Cardiac muscle cell (in vitro differentiated cells and primary cell): ENCODE measurements at regions not wholly inside any gene's neighbourhood (a gene's known extent, or its start where the extent isn't known, plus 50 kb on each side); places are given as distances from the start of the nearest gene placed in this dataset.
"Not testable (repeated sequence)": the region's sequence is repeated elsewhere in the genome, so short reads cannot be mapped to it uniquely, and the experiment has no call there.

Experiments used
- DNase-seq, 2 donors: peaks; one replicate each; pipeline versions ENCODE4 v3.0.0 to v3.0.0-alpha.2; 2010 to 2017; ENCODE audit warnings: low read depth in 1 of 2, low spot score in 1 of 2
- H3K27ac ChIP-seq: fragments of 200-600 bp; sonication (generic); 2 replicates; pipeline ENCODE4 v1.5.1; 2016
- H3K27me3 ChIP-seq: fragments of 200-600 bp; sonication (generic); 2 replicates; pipeline ENCODE4 v1.6.0; 2016; ENCODE audit warnings: control low read depth
- H3K36me3 ChIP-seq: fragments of 200-600 bp; sonication (generic); 2 replicates; pipeline ENCODE4 v1.5.1; 2016; ENCODE audit warnings: control low read depth
- H3K4me1 ChIP-seq: fragments of 200-600 bp; sonication (generic); 2 replicates; pipeline ENCODE4 v1.8.1; 2017; ENCODE audit warnings: low read depth, mild to moderate bottlenecking, mixed run types
- H3K4me3 ChIP-seq: fragments of 200-600 bp; sonication (generic); 2 replicates; pipeline ENCODE4 v1.5.1; 2016; ENCODE audit warnings: mild to moderate bottlenecking
- H3K9me3 ChIP-seq: fragments of 200-600 bp; sonication (generic); 2 replicates; pipeline ENCODE4 v1.5.1; 2017; ENCODE audit warnings: low read depth, mild to moderate bottlenecking, control low read depth
- TF ChIP-seq, protein P1 (sequence below): IDR thresholded peaks from 2 replicates; pipeline ENCODE4 v1.5.1; 2012; ENCODE audit warnings: low read depth, mild to moderate bottlenecking, low read length

DNA sequence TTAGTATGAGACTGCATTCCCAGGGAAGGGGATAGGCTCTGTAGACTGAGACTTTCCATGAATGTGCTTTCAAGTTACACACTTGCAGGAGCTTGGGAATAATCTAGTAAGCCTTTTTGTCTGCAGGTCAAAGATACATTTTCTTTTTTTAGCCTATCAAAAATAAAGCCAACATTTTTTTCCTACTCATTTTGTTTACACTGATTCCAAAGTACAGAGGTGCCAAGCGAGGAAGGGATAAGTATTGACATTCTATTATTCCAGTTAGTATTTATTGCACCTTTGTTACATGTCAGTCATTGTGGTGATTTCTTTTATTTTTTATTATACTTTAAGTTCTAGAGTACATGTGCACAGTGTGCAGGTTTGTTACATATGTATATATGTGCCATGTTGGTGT lies 413.0 kb upstream of the CHORDC1 start:
- no peak overlapping the region for H3K4me3 ChIP-seq
- TF ChIP-seq, protein P1, sequence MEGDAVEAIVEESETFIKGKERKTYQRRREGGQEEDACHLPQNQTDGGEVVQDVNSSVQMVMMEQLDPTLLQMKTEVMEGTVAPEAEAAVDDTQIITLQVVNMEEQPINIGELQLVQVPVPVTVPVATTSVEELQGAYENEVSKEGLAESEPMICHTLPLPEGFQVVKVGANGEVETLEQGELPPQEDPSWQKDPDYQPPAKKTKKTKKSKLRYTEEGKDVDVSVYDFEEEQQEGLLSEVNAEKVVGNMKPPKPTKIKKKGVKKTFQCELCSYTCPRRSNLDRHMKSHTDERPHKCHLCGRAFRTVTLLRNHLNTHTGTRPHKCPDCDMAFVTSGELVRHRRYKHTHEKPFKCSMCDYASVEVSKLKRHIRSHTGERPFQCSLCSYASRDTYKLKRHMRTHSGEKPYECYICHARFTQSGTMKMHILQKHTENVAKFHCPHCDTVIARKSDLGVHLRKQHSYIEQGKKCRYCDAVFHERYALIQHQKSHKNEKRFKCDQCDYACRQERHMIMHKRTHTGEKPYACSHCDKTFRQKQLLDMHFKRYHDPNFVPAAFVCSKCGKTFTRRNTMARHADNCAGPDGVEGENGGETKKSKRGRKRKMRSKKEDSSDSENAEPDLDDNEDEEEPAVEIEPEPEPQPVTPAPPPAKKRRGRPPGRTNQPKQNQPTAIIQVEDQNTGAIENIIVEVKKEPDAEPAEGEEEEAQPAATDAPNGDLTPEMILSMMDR, result no peak
- no peaks in the 10 kb centered on the region for H3K4me1 ChIP-seq
- H3K36me3 ChIP-seq, result no peaks in the 10 kb centered on the region
- no peak overlapping the region for H3K27ac ChIP-seq
- no peak for DNase-seq
- no peaks in the 10 kb centered on the region for H3K9me3 ChIP-seq
- H3K27me3 ChIP-seq, result no peaks in the 10 kb centered on the region

DNA sequence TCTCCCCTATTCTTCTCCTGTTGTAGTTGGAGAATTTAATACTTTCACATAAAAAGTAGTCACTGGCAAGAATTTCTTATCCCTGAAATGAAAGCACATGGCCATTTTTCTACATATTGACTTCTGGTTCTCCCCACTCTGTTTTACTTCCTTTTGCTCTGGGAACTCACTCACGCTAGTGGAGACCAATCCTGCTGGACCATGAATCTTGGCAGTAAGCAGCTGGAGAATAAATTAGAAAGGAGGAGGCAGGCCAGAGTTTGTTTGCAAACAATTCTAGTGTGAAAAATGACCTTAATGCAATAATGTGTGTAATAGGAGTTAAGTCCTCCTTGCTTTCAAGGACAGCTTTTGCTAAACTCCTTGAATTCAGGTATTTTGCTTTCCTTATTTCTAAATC lies 412.3 kb upstream of the CHORDC1 start:
- Histone ChIP-seq H3K4me1 (no peaks in the 10 kb centered on the region), H3K27me3 (no peaks in the 10 kb centered on the region), H3K27ac (no peak overlapping the region), H3K4me3 (no peak overlapping the region), H3K9me3 (no peaks in the 10 kb centered on the region), H3K36me3 (no peaks in the 10 kb centered on the region)
- no peak for DNase-seq
- TF ChIP-seq, protein P1, result no peak

DNA sequence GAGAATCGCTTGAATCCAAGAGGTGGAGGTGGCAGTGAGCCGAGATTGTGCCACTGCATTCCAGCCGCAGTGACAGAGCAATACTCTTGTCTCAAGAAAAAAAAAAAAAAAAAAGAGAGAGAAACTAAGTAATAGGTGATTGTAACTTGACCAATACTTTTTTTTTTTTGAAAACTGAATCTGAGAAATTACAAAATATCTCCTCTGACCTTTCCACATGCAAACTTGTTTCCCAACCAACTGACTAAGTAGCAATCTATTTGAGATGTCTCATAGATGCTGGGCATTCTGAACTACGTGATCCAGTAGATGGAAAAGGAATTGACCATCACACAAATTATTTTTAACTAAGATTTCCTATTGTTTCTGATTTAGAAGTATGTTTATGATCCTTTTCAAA lies 407.3 kb upstream of the CHORDC1 start:
- Histone ChIP-seq H3K9me3 (no peaks in the 10 kb centered on the region), H3K36me3 (no peaks in the 10 kb centered on the region), H3K4me1 (no peaks in the 10 kb centered on the region), H3K27ac (no peak overlapping the region), H3K27me3 (no peaks in the 10 kb centered on the region), H3K4me3 (no peak overlapping the region)
- TF ChIP-seq, protein P1, result no peak
- DNase-seq, result no peak

DNA sequence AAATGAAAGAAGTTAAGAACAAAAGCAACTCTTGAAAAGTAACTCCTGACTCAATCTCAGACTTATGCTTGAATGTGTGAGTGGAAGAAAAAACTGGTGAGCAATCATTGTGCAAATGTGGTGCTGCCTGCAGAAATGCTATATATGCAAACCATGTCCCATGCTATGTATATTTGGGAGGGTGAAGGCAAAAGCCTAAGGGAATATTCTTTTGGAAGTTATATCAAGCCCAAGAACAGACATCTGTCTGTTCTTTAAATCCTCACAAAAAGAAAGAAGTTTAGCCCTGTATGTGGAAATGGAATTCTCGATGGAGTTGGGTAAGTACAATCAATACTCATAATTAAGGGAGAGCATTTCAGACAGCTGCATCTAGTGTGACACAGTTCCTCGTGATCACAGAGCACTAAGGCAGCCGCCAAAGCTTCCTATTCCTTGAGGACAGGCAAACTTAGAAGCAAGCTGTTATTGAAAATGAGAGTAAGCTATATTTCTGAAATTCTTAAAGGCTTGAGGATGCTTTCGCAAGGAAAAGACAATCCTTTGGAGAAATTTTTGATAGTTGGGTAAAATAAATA lies 406.5 kb upstream of the CHORDC1 start:
- no peaks in the 10 kb centered on the region for H3K27me3 ChIP-seq
- H3K36me3 ChIP-seq, result no peaks in the 10 kb centered on the region
- no peaks in the 10 kb centered on the region for H3K9me3 ChIP-seq
- no peak overlapping the region for H3K4me3 ChIP-seq
- DNase-seq, result no peak
- TF ChIP-seq, protein P1, result no peak
- no peak overlapping the region for H3K27ac ChIP-seq
- H3K4me1 ChIP-seq, result no peaks in the 10 kb centered on the region

DNA sequence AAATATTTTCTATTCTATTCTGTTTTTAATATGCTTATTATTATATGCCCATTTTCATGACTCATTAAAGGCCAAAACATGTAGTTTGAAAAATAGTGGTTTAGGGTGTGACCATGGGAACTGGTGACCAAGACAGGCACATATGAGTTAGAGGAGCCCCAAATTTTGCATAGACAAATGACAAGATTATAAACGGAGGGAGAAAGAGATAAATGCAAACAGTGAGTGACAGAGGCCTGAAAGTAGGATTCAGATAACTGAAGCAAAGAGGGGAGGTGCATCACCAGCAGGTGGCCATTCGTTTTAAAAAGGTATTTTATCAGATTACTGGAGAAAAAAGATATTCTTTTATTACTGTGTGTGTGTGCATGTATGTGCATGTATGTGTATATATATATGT lies 391.5 kb upstream of the CHORDC1 start:
- Histone ChIP-seq H3K36me3 (no peaks in the 10 kb centered on the region), H3K27ac (no peak overlapping the region), H3K4me3 (no peak overlapping the region), H3K9me3 (no peaks in the 10 kb centered on the region), H3K4me1 (no peaks in the 10 kb centered on the region), H3K27me3 (no peaks in the 10 kb centered on the region)
- DNase-seq, result no peak
- TF ChIP-seq, protein P1, result no peak

DNA sequence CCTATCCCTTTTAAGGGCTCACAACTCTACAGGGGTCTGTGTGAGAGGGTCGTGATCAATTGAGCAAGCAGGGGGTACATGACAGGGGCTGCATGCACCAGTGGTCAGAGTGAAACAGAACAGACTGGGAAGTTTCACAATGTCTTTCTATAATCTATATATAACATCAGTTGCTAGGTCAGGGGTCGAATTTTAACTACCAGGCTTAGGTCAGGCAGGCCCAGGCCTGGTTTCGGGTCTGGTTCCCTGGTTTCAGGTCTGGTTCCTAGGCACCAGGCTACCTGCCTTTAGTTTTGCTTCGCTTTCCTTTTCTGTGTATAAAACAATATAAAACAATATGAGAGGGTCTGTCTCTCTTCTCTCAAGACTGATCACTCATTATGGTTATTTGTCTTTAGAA lies 390.2 kb upstream of the CHORDC1 start:
- not testable (repeated sequence) for H3K4me3 ChIP-seq, H3K9me3 ChIP-seq, H3K36me3 ChIP-seq, H3K27me3 ChIP-seq, H3K4me1 ChIP-seq, DNase-seq, H3K27ac ChIP-seq
